DMS53 treated with DMSO at 0.1 percent for 48 hours (cell line): ENCODE measurements at regions not wholly inside any gene's neighbourhood (a gene's known extent, or its start where the extent isn't known, plus 50 kb on each side); places are given as distances from the start of the nearest gene placed in this dataset.
A peak's percentile ranks its signal among the peaks of the same experiment; 100 is the strongest.

Experiments used
- DNase-seq: peaks from one replicate; lab custom pipeline; 2025; ENCODE audit not compliant: unreplicated experiment; lab: John Stamatoyannopoulos, UW

GRCh38 chr6:47118611-47119010, 76.5 kb upstream of the ADGRF1 start:
- no peak for DNase-seq

- DNase-seq = no peak
Observed at GRCh38 chr6:47117314-47117713, 75.2 kb upstream of the ADGRF1 start.

GRCh38 chr6:47116606-47117005, 74.5 kb upstream of the ADGRF1 start:
- DNase-seq = no peak

GRCh38 chr6:47116086-47116485, 74.0 kb upstream of the ADGRF1 start:
- DNase-seq = no peak

GRCh38 chr6:47114460-47114859, 72.3 kb upstream of the ADGRF1 start:
- DNase-seq = no peak

GRCh38 chr6:47112317-47112716, 70.2 kb upstream of the ADGRF1 start:
- DNase-seq = no peak

- DNase-seq = no peak
Observed at GRCh38 chr6:47111685-47112084, 69.6 kb upstream of the ADGRF1 start.

- DNase-seq = no peak
Observed at GRCh38 chr6:47109281-47109680, 67.1 kb upstream of the ADGRF1 start.

GRCh38 chr6:47106721-47107197, 64.6 kb upstream of the ADGRF1 start:
- no peak for DNase-seq

- DNase-seq = no peak
Observed at GRCh38 chr6:47106216-47106615, 64.1 kb upstream of the ADGRF1 start.

- no peak for DNase-seq
Observed at GRCh38 chr6:47105469-47106178, 63.5 kb upstream of the ADGRF1 start.

- no peak for DNase-seq
Observed at GRCh38 chr6:47103931-47104330, 61.8 kb upstream of the ADGRF1 start.

GRCh38 chr6:47102331-47102730, 60.2 kb upstream of the ADGRF1 start:
- no peak for DNase-seq

- DNase-seq = no peak
Observed at GRCh38 chr6:47098570-47098993, 56.5 kb upstream of the ADGRF1 start.

GRCh38 chr6:47097092-47097945, 55.2 kb upstream of the ADGRF1 start:
- DNase-seq = peak; percentile 78

- no peak for DNase-seq
Observed at GRCh38 chr6:47096211-47096895, 54.2 kb upstream of the ADGRF1 start.

- peak; percentile 41 for DNase-seq
Observed at GRCh38 chr6:47094241-47094925, 52.3 kb upstream of the ADGRF1 start.

- DNase-seq = no peak
Observed at GRCh38 chr6:47093169-47093568, 51.0 kb upstream of the ADGRF1 start.

GRCh38 chr6:47091886-47092668, 49.9 kb upstream of the ADGRF1 start:
- DNase-seq = no peak
